ENCODE measurements at regions not wholly inside any gene's neighbourhood (a gene's known extent, or its start where the extent isn't known, plus 50 kb on each side); places are given as distances from the start of the nearest gene placed in this dataset.

GRCh38 chr16:10322723-10323527 lies 62.9 kb upstream of the ATF7IP2 start:
- no peak for DNase-seq (ENCODE audit: low read depth in 1 of 2, low spot score in 1 of 2)
- ChIA-PET CTCF (interaction anchor here (0.6 to 2.6 kb wide), 4 partner anchors 10 to 199 kb away, joined by 3 to 8 read pairs (median 4); no protein-coding TSS in a partner anchor), POLR2A (no interaction called here)
- no peak overlapping the region for H3K4me2 ChIP-seq
- FAIRE-seq = no peak
- TF ChIP-seq MYC (IDR thresholded peaks at IDR 0.05; ENCODE audit: borderline replicate concordance, low read length) (no peak), HEYL (CRISPR knock-in tag; IDR thresholded peaks at IDR 0.05) (no peak), HMGXB4 (CRISPR knock-in tag; IDR thresholded peaks at IDR 0.05; ENCODE audit: borderline replicate concordance) (no peak), CTCF (IDR thresholded peaks at IDR 0.05) (no peak), POLR2A (IDR thresholded peaks at IDR 0.05; ENCODE audit: low read length) (no peak), ESRRA (IDR thresholded peaks at IDR 0.05; ENCODE audit: borderline replicate concordance, low read length) (no peak)
- no peak overlapping the region for H3K4me3 ChIP-seq
- no peaks in the 10 kb centered on the region for H3K9me3 ChIP-seq
- WGBS (ENCODE audit: missing lambda C conversion rate) = 67% methylated on average over 8 of the region's 8 CpGs
- ATAC-seq = no peak
- H3K27ac ChIP-seq = no peak overlapping the region
- no peaks in the 10 kb centered on the region for H3K4me1 ChIP-seq

- no peak overlapping the region for H3K4me2 ChIP-seq
- H3K27ac ChIP-seq = no peak overlapping the region
- WGBS (ENCODE audit: missing lambda C conversion rate) = 56% methylated on average over 2 of the region's 2 CpGs
- ChIA-PET POLR2A (no interaction called here), CTCF (interaction anchor here (1.4 to 2.6 kb wide), 2 partner anchors 9 to 186 kb away, joined by 4 to 8 read pairs; no protein-coding TSS in a partner anchor)
- H3K4me3 ChIP-seq = no peak overlapping the region
- H3K4me1 ChIP-seq = no peaks in the 10 kb centered on the region
- H3K9me3 ChIP-seq = no peaks in the 10 kb centered on the region
- FAIRE-seq (no peak), ATAC-seq (no peak), DNase-seq (ENCODE audit: low read depth in 1 of 2, low spot score in 1 of 2) (no peak)
- no peak for TF ChIP-seq REST (IDR thresholded peaks at IDR 0.05)
- no peak for TF ChIP-seq HOXB13 (CRISPR knock-in tag; IDR thresholded peaks at IDR 0.05; ENCODE audit: low read depth)
- no peak for TF ChIP-seq HMGXB4 (CRISPR knock-in tag; IDR thresholded peaks at IDR 0.05; ENCODE audit: borderline replicate concordance)
Observed at GRCh38 chr16:10323528-10323869, 62.4 kb upstream of the ATF7IP2 start.

- ATAC-seq = no peak
- CTCF ChIA-PET = no interaction called here
- 39% methylated on average over 2 of the region's 2 CpGs for WGBS (ENCODE audit: missing lambda C conversion rate)
- TF ChIP-seq NFE2L2 (conservative IDR thresholded peaks at IDR 0.05; ENCODE audit: low read length) (no peak), E2F6 (IDR thresholded peaks at IDR 0.05; ENCODE audit: borderline replicate concordance, low read depth) (no peak), CTCF (IDR thresholded peaks at IDR 0.05) (no peak), RNF2 (IDR thresholded peaks at IDR 0.05; ENCODE audit: borderline replicate concordance, low read depth) (no peak), NPAS2 (CRISPR knock-in tag; IDR thresholded peaks at IDR 0.05; ENCODE audit: borderline replicate concordance) (no peak), ZC3H11A (IDR thresholded peaks at IDR 0.05) (no peak), KDM1A (IDR thresholded peaks at IDR 0.05; ENCODE audit: low read depth) (no peak), CEBPB (IDR thresholded peaks at IDR 0.05) (no peak), JUN (IDR thresholded peaks at IDR 0.05) (no peak), POLR2A (IDR thresholded peaks at IDR 0.05; ENCODE audit: low read length) (no peak)
- no peak for FAIRE-seq
- Histone ChIP-seq H3K4me2 (no peak overlapping the region), H3K4me3 (no peak overlapping the region), H3K4me1 (no peaks in the 10 kb centered on the region), H3K9me3 (no peaks in the 10 kb centered on the region), H3K27ac (no peak overlapping the region)
- no peak for DNase-seq (ENCODE audit: low read depth in 1 of 2, low spot score in 1 of 2)
- POLR2A ChIA-PET = no interaction called here
Observed at GRCh38 chr16:10324210-10324609, 61.7 kb upstream of the ATF7IP2 start.
